Gastroesophageal sphincter (tissue), 3 donors: ENCODE measurements at regions not wholly inside any gene's neighbourhood (a gene's known extent, or its start where the extent isn't known, plus 50 kb on each side); places are given as distances from the start of the nearest gene placed in this dataset.

Experiments used
- POLR2A ChIP-seq, 2 donors: fragments of 450-650 bp; IDR thresholded peaks; one replicate each; pipeline ENCODE4 v1.6.1; 2017; ENCODE audit warnings: antibody characterized with exemption in 2 of 2, mild to moderate bottlenecking in 2 of 2, moderate library complexity in 1 of 2
- POLR2AphosphoS5 ChIP-seq: sonication (generic); formaldehyde crosslinking; IDR thresholded peaks from one replicate; pipeline ENCODE4 v1.6.1; 2017; ENCODE audit warnings: antibody characterized with exemption
- TF ChIP-seq, protein P1 (sequence below), 4 experiments: fragments of 200-600 bp in 2 of 4; fragments of 450-650 bp in 2 of 4; sonication (generic) in 1 of 4; IDR thresholded peaks; one replicate each; pipeline ENCODE4 v1.5.1; 2017 to 2019; ENCODE audit warnings: antibody characterized with exemption in 4 of 4, mild to moderate bottlenecking in 2 of 4, moderate library complexity in 2 of 4

DNA sequence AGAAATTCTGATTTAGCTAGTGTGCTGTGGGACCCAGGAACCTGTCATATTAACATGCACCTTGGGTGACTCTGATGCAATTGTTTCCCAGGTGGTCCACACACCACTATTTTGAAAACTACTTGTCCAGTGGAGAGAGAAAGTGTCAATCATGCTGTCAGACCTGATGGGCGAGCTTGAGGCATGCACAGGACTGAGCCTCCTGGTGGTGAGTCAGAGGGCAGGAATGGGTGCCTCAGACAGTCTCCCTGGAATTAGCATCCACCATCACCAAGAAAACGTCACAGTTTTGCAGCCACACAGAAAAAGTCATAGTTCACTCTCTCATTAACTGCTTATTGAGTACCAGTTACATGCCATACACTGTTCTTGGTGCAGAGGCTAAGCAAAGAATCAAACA, 181.8 kb upstream of the MAOA start:
- TF ChIP-seq POLR2AphosphoS5 (no peak), POLR2A (IDR thresholded peaks at IDR 0.05) (no peak)
- TF ChIP-seq, protein P1, sequence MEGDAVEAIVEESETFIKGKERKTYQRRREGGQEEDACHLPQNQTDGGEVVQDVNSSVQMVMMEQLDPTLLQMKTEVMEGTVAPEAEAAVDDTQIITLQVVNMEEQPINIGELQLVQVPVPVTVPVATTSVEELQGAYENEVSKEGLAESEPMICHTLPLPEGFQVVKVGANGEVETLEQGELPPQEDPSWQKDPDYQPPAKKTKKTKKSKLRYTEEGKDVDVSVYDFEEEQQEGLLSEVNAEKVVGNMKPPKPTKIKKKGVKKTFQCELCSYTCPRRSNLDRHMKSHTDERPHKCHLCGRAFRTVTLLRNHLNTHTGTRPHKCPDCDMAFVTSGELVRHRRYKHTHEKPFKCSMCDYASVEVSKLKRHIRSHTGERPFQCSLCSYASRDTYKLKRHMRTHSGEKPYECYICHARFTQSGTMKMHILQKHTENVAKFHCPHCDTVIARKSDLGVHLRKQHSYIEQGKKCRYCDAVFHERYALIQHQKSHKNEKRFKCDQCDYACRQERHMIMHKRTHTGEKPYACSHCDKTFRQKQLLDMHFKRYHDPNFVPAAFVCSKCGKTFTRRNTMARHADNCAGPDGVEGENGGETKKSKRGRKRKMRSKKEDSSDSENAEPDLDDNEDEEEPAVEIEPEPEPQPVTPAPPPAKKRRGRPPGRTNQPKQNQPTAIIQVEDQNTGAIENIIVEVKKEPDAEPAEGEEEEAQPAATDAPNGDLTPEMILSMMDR (IDR thresholded peaks at IDR 0.05) = no peak
